IPS-18c (cell line): ENCODE measurements at regions not wholly inside any gene's neighbourhood (a gene's known extent, or its start where the extent isn't known, plus 50 kb on each side); places are given as distances from the start of the nearest gene placed in this dataset.

Experiments used
- H3K4me3 ChIP-seq: 2 replicates; pipeline ENCODE4 v1.7.0; 2013; ENCODE audit warnings: low read depth, mild to moderate bottlenecking, low read length, moderate library complexity; ENCODE audit not compliant: insufficient read depth
- H3K9me3 ChIP-seq: one replicate; pipeline ENCODE4 v1.6.1; 2013; ENCODE audit warnings: mild to moderate bottlenecking, low read length, moderate library complexity; ENCODE audit not compliant: control insufficient read depth, insufficient read depth

GRCh38 chr10:131770946-131771633 lies 129.7 kb upstream of the PPP2R2D start:
- peaks cover under 1% of the 10 kb centered on the region for H3K9me3 ChIP-seq
- no peak overlapping the region for H3K4me3 ChIP-seq

- no peak overlapping the region for H3K4me3 ChIP-seq
- H3K9me3 ChIP-seq: peaks cover 2% of the 10 kb centered on the region
Measured at GRCh38 chr10:131771634-131772358, 129.0 kb upstream of the PPP2R2D start.

GRCh38 chr10:131772441-131772840 lies 128.4 kb upstream of the PPP2R2D start:
- Histone ChIP-seq H3K9me3 (peaks cover 9% of the 10 kb centered on the region), H3K4me3 (no peak overlapping the region)

- Histone ChIP-seq H3K4me3 (no peak overlapping the region), H3K9me3 (peaks cover 20% of the 10 kb centered on the region)
Measured at GRCh38 chr10:131773370-131774343, 127.2 kb upstream of the PPP2R2D start.

- peaks cover 24% of the 10 kb centered on the region for H3K9me3 ChIP-seq
Measured at GRCh38 chr10:131774681-131775085, 126.1 kb upstream of the PPP2R2D start.

GRCh38 chr10:131775433-131775832 lies 125.4 kb upstream of the PPP2R2D start:
- peaks cover 25% of the 10 kb centered on the region for H3K9me3 ChIP-seq

More at GRCh38 chr10:131774681-131775085, 126.1 kb upstream of the PPP2R2D start:
- no peak overlapping the region for H3K4me3 ChIP-seq

GRCh38 chr10:131775833-131776232 lies 125.0 kb upstream of the PPP2R2D start:
- Histone ChIP-seq H3K4me3 (no peak overlapping the region; the same call in 1 of the 2 replicates), H3K9me3 (peaks cover 25% of the 10 kb centered on the region)

More at GRCh38 chr10:131775433-131775832, 125.4 kb upstream of the PPP2R2D start:
- H3K4me3 ChIP-seq: no peak overlapping the region

- Histone ChIP-seq H3K4me3 (no peak overlapping the region), H3K9me3 (peaks cover 25% of the 10 kb centered on the region)
Measured at GRCh38 chr10:131776496-131776895, 124.3 kb upstream of the PPP2R2D start.

GRCh38 chr10:131777162-131777561 lies 123.6 kb upstream of the PPP2R2D start:
- H3K4me3 ChIP-seq: no peak overlapping the region
- peaks cover 25% of the 10 kb centered on the region for H3K9me3 ChIP-seq

GRCh38 chr10:131777921-131778320 lies 122.9 kb upstream of the PPP2R2D start:
- Histone ChIP-seq H3K9me3 (peaks cover 25% of the 10 kb centered on the region), H3K4me3 (no peak overlapping the region)

- Histone ChIP-seq H3K9me3 (peaks cover 27% of the 10 kb centered on the region), H3K4me3 (no peak overlapping the region)
Measured at GRCh38 chr10:131778385-131778784, 122.4 kb upstream of the PPP2R2D start.

GRCh38 chr10:131778842-131779241 lies 122.0 kb upstream of the PPP2R2D start:
- H3K4me3 ChIP-seq: no peak overlapping the region
- H3K9me3 ChIP-seq: peaks cover 30% of the 10 kb centered on the region

- H3K9me3 ChIP-seq: peaks cover 30% of the 10 kb centered on the region
Measured at GRCh38 chr10:131779661-131780394, 121.0 kb upstream of the PPP2R2D start.

GRCh38 chr10:131781076-131781475 lies 119.7 kb upstream of the PPP2R2D start:
- no peak overlapping the region for H3K4me3 ChIP-seq
- peaks cover 30% of the 10 kb centered on the region for H3K9me3 ChIP-seq

More at GRCh38 chr10:131779661-131780394, 121.0 kb upstream of the PPP2R2D start:
- no peak overlapping the region for H3K4me3 ChIP-seq

GRCh38 chr10:131781791-131782190 lies 119.0 kb upstream of the PPP2R2D start:
- no peak overlapping the region for H3K4me3 ChIP-seq
- peaks cover 28% of the 10 kb centered on the region for H3K9me3 ChIP-seq

GRCh38 chr10:131784363-131785120 lies 116.3 kb upstream of the PPP2R2D start:
- Histone ChIP-seq H3K9me3 (peaks cover 7% of the 10 kb centered on the region), H3K4me3 (no peak overlapping the region)
